ENCODE measurements at regions not wholly inside any gene's neighbourhood (a gene's known extent, or its start where the extent isn't known, plus 50 kb on each side); places are given as distances from the start of the nearest gene placed in this dataset.

DNA sequence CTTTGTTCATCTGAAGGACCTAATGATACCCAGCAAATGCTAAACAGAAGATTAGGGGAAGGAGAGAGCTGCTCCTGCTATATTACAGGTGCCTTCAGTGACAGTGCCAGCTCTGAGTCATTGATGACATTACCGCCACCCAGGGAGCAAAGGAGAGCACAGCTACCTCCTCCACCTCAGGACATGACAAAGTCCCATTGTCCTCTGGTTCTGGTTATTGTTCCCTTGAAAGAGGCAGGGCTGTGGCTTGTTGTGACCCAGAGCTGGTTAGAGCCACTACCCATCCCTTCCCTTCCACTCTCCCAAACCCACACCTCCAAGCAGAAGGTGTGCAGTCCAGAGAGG lies 363.5 kb upstream of the DUSP10 start:
- TF ChIP-seq, protein P1, sequence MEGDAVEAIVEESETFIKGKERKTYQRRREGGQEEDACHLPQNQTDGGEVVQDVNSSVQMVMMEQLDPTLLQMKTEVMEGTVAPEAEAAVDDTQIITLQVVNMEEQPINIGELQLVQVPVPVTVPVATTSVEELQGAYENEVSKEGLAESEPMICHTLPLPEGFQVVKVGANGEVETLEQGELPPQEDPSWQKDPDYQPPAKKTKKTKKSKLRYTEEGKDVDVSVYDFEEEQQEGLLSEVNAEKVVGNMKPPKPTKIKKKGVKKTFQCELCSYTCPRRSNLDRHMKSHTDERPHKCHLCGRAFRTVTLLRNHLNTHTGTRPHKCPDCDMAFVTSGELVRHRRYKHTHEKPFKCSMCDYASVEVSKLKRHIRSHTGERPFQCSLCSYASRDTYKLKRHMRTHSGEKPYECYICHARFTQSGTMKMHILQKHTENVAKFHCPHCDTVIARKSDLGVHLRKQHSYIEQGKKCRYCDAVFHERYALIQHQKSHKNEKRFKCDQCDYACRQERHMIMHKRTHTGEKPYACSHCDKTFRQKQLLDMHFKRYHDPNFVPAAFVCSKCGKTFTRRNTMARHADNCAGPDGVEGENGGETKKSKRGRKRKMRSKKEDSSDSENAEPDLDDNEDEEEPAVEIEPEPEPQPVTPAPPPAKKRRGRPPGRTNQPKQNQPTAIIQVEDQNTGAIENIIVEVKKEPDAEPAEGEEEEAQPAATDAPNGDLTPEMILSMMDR (IDR thresholded peaks at IDR 0.05; ENCODE audit: low read depth, low read length, missing control alignments) = no peak
- DNase-seq (ENCODE audit: extremely low read depth, low read depth) = no peak

DNA sequence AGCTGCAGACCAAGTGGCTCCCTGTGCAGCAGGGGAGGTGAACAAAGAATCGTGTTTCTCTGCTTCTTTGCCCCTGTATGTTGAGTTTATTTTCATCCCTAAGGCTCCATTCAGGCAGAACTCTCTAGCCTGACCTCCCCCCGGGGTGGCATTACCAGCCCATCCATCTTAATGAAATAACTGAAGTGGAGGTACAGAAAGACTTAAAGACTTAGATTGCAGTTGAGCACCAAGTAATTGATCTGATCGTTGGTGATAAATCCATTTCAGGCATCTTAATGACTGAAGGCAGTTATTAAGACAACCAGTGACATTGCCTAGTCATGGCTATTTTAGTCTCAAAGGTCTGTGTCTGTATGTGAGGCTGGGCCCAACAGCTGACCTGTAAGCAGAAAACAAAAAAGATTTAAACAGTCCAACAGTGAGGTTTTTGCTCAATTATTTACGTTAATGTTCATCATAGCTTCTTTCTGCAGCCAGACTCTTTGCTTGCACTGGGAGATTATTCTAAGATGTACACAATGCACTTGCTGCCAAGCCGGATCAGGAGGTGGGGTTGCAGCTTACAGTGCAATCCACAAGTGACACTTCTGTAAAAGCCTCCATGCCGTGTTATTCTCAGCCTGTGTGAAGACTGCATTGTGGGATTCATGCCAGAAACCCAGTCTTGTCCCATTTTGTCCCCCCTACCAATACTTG lies 363.0 kb upstream of the DUSP10 start:
- TF ChIP-seq, protein P1 (IDR thresholded peaks at IDR 0.05; ENCODE audit: low read depth, low read length, missing control alignments) = no peak
- no peak overlapping the region for H3K4me3 ChIP-seq (replicated peaks; ENCODE audit: low read depth, low read length)
- DNase-seq (ENCODE audit: extremely low read depth, low read depth) = no peak

More for the DNA sequence above, 363.5 kb upstream of the DUSP10 start:
- no peak overlapping the region for H3K4me3 ChIP-seq (replicated peaks; ENCODE audit: low read depth, low read length)

DNA sequence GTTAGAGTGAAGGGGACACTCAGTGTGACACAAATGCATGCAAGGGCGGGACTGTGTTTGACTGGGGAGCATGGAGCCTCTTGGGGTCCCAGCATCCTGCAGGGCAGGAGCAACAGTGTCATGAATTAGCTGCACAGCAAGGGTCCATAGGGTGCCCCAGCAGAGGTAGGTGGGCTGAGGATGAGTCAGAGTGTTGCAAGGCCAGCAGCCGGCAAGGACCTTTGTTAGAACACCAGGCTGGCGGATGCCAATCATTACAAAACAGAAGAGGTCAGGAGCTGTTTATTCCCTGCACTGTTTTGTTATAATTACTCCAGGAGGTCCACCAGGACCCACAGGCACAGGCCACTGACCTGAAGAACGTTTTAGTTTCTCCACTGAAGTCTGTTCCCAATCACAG lies 362.2 kb upstream of the DUSP10 start:
- TF ChIP-seq, protein P1 (IDR thresholded peaks at IDR 0.05; ENCODE audit: low read depth, low read length, missing control alignments) = no peak
- no peak for DNase-seq (ENCODE audit: extremely low read depth, low read depth)
- no peak overlapping the region for H3K4me3 ChIP-seq (replicated peaks; ENCODE audit: low read depth, low read length)

DNA sequence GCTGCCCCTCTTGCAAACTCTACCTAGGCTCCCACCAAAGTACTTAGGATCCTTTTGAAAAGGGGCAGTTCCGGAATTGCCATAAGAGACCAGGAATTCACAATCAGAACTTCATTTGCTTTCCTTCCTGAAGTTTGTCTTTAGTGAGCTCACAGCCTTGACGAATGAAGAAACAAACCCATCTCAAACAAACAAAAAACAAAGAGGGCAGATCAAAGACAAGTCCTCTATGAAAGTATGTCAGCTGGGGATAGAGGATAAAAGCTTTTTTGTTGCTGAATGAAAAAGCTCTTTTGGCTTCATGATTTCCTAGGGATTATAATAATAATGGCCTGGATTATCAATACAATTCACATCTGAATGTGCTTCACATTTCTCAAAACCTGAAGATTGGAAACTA lies 357.9 kb upstream of the DUSP10 start:
- DNase-seq (ENCODE audit: extremely low read depth, low read depth) = no peak
- TF ChIP-seq, protein P1 (IDR thresholded peaks at IDR 0.05; ENCODE audit: low read depth, low read length, missing control alignments) = no peak
- no peak overlapping the region for H3K4me3 ChIP-seq (replicated peaks; ENCODE audit: low read depth, low read length)

DNA sequence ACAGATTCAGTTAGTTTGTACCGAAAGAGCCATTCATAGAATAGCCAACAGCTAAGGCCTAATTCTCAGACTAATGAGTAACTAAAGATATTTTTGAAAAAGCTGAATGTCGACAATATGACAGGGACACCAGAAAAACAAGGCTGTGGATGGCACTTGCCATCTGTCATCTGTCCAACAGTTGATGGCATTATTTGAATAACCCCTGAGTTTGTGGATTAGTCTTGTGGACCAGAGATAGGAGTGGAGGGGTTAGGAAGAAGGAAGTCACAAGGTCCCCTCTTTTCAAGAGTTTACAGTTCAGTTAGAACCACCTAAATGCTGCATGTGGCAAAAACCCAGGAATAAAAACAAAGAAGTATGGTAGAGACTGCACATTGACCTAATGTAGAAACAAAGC lies 356.5 kb upstream of the DUSP10 start:
- DNase-seq (ENCODE audit: extremely low read depth, low read depth) = no peak
- TF ChIP-seq, protein P1 (IDR thresholded peaks at IDR 0.05; ENCODE audit: low read depth, low read length, missing control alignments) = no peak
- no peak overlapping the region for H3K4me3 ChIP-seq (replicated peaks; ENCODE audit: low read depth, low read length)

DNA sequence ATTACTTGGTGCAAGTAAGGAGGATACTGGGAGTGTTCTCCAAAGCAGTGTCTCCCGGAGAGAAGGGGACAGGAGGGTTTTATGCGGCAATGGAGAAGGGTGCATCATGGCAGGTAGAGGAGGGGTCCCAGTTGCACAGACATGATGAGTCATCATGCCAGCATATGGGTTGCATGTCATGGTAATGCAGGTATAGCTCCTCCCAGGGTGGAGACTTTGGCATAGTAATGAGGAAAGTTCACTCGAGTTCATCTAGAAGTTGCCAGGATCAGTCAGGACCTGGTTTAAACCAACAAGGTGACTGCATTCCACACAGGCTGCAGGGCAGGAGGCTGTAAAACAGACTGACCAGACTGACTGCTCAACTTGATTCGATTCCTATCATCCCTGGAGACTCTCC lies 355.7 kb upstream of the DUSP10 start:
- TF ChIP-seq, protein P1 (IDR thresholded peaks at IDR 0.05; ENCODE audit: low read depth, low read length, missing control alignments) = no peak
- DNase-seq (ENCODE audit: extremely low read depth, low read depth) = no peak

DNA sequence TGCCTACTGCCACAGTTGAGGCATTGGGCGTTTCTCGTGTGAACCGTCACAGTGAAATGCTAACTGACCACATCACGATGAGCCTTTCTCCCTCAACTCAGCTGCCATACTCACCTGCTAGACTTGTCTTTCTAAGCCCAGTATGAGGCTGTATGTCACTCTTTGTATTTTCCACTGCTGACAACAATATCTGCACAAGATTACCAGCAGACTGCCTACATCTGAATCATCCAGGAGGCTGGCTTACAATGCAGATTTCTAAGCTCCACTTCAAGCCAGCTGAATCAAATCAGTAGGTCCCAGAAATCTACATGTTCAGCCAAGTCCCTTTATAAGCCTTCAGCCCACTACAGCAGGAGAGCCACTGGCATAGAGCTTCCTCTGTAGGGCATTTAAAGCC lies 355.0 kb upstream of the DUSP10 start:
- TF ChIP-seq, protein P1 (IDR thresholded peaks at IDR 0.05; ENCODE audit: low read depth, low read length, missing control alignments) = no peak
- DNase-seq (ENCODE audit: extremely low read depth, low read depth) = no peak
- no peak overlapping the region for H3K4me3 ChIP-seq (replicated peaks; ENCODE audit: low read depth, low read length)

More for the DNA sequence above, 355.7 kb upstream of the DUSP10 start:
- no peak overlapping the region for H3K4me3 ChIP-seq (replicated peaks; ENCODE audit: low read depth, low read length)

Measured in HFF-Myc (cell line).